GM19324 (cell line): ENCODE measurements at regions not wholly inside any gene's neighbourhood (a gene's known extent, or its start where the extent isn't known, plus 50 kb on each side); places are given as distances from the start of the nearest gene placed in this dataset.
"Not testable (repeated sequence)": the region's sequence is repeated elsewhere in the genome, so short reads cannot be mapped to it uniquely, and the experiment has no call there.

Source experiments
- ATAC-seq: cut with Tn5 transposase; IDR thresholded peaks from one replicate; pipeline ENCODE4 v1.9.1; 2021; ENCODE audit warnings: mild to moderate bottlenecking, moderate library complexity; ENCODE audit not compliant: unreplicated experiment, low FRiP score

- no peak for ATAC-seq
These were observed 616.1 kb downstream of the BCOR start for GRCh38 chrX:39481621-39482020.

- no peak for ATAC-seq
These were observed 613.3 kb downstream of the BCOR start for GRCh38 chrX:39484159-39485068.

DNA sequence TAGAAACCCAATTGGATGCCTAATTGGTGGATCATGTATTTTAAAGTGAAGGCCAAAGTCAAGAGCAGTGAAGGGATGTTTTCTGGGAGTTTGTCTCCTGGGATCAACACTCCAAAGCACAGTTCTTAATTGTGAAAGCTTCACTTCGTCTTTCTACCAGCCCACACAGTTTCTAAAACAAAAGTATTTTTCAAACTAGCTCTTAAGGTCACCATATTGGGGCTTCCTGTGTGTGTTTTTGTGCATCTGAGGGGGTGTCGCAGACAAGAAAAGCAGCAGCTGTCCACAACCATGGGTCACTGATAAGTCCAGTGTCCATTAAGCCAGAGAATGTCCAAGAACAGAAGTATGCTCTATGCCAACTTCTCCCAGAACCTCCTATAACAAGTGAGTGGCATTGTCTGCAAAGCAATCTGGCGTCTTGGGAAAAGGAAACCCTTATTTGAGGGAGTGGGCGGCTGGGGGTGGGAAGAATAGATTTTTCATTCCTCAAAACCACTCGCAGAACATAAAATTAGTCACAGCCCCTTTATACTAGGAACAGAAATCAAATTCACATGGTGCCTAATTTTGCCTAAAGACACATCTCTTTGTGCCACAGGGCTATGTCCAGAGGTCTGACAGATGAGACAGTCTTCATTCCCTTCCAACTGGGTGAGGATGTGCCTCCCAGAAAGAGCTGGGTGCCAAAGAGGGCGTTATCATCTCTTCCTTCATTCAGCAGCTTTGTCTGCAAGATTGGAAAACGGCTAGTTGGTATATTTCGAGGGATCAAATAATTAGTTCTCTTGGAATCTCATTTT is 610.4 kb downstream of the BCOR start:
- ATAC-seq: no peak

GRCh38 chrX:39487969-39488330 is 609.8 kb downstream of the BCOR start:
- no peak for ATAC-seq

DNA sequence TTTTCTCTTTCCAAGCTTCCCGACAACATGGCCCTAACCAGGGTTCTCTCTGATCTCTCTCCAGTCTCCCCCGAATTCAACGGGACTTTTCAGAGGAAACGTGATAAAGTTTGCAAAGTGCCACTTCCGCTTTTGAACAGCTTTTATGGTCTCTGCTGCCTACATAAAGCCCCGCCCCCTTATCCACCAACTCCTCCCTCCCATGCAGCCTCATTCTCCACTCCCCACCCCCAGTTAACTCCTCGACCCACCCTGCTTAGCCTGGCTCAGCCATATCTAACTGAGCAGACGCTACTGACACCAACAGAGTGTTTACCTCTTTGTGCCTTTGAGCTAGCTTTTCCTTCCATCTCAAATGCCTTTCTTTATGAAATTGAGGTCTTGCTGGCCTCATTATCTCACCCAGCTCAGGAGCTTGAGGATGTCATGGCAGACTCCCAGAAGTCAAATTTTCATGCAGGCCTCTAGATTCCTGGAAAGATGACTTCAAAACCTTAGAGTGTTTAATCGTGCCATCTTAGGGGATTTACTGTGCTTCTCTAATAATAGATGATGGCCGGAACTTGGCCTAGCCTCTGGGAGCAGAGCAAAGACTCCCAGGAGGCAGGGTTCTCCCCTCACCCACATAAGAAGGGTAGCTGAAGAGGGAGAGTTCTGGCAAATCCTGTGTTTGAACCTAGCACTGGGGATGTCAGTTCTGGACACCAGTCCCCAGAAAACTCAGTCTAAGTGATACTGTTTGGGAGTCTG is 606.0 kb downstream of the BCOR start:
- no peak for ATAC-seq

DNA sequence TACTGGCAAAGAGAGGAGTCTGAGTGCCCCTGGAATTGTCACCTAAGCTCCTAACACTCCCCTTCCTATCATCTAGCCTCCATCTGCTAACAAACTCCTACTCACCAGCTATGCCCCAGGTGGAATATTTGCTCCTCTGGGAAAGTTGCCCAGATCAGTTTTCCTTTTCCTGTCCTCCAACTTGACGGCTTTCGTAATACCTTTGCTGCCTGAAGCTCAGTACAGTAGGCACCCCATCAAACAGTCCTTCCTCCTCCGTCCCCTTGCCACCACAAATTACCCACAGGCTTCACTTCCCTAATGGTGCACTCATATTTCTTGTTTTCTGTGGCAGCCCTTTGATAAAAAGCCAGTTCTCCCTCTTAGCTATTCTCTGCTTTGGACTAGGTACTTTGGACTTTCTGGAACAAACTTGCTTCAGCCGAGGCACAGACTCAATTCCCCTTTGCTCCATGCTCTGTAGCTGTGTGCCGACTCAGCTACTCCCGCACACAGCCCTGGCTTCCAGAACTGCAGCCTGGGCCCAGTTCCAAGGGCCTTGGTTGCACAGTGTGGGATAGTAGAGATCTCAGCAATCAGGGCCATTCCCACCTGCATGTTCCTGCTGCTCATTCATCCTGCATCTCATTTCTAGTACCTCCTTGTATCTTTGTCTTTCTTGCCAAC is 605.1 kb downstream of the BCOR start:
- ATAC-seq: no peak

GRCh38 chrX:39493168-39493567 is 604.6 kb downstream of the BCOR start:
- no peak for ATAC-seq

- ATAC-seq: not testable (repeated sequence)
These were observed 600.6 kb downstream of the BCOR start for GRCh38 chrX:39497117-39497516.

DNA sequence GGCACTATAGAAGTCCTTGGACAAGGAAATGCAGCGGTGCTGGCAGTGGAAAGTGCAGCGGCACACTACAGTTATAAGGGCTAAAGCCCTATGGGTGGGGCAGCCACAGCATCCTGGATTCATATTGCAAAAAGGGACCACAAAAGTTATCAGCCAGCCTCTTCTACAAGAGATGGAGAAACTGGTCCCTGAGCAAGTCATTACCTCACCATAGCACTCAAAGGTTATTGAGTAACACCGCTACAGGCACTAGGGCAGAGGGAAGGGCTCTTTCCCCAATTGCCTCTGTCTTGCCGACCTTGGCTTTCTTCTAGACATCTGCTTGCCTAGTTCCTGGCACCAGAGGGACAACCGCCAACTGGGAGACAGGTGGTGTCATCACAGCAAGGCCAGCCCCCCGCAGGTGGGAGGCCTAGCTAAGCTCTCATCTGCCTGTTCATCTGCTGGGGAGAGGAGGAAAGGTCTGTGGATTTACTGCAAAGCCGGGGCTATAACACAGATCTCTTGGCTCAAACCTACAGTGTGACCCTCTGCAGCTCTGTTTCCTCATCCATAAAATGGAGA is 600.0 kb downstream of the BCOR start:
- no peak for ATAC-seq

- ATAC-seq: no peak
These were observed 597.8 kb downstream of the BCOR start for GRCh38 chrX:39499996-39500395.

- ATAC-seq: no peak
These were observed 595.9 kb downstream of the BCOR start for GRCh38 chrX:39501822-39502221.

DNA sequence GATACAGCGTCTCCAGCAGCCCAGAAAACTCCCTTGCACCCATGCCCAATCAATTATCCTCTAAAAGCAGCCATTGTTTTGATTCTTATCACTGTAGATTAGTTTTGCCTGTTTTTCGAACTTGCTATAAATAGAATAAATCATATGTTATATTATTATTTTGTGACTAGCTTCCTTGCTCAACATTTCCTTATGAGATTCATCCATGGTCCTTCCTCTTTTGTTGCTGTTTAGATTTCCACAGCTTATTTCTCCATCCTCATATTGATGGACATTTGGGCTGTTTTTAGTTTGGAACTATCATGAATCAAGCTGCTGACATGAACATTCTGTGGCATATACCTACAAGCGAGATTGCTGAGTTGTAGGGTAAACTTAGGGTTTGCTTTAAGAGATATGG is 595.3 kb downstream of the BCOR start:
- no peak for ATAC-seq

- no peak for ATAC-seq
These were observed 593.5 kb downstream of the BCOR start for GRCh38 chrX:39504227-39504626.

DNA sequence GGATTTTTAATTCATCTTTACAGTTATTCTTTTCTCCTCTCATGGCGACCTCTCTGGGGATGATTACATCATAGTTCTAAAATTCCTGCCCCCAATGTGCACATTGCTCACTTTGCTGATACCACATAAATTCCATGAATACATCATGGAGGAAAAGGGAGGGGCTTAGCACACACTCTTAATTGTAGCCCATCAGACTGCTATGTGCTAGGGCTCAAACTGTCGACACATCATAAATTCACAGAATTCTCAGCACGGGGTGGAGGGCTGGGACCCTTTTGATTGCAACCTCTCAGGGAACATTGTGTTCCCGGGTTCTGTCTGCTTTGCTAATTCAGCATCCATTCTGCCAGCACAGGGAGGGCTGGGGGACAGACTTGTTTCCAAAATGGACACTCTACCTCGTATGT is 592.9 kb downstream of the BCOR start:
- ATAC-seq: no peak

DNA sequence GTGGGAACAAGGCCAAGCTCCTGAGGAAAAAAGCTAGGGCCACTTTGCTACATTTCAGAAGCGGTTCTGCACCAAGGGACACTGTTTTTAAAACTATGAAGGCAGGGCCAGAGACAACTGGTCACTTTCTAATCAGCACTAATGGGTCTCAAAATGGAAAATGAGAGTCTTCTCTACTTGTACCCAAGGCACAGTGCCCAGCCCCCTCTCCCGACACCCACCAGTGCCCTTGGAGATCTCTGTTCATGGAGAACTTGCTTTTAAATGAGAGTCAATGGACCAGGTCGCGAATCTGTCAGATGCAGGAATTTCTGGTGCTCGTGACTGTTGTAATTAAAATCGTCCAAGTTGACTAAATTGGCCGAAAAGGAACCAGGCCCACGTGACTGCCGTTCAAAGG is 591.6 kb downstream of the BCOR start:
- no peak for ATAC-seq

DNA sequence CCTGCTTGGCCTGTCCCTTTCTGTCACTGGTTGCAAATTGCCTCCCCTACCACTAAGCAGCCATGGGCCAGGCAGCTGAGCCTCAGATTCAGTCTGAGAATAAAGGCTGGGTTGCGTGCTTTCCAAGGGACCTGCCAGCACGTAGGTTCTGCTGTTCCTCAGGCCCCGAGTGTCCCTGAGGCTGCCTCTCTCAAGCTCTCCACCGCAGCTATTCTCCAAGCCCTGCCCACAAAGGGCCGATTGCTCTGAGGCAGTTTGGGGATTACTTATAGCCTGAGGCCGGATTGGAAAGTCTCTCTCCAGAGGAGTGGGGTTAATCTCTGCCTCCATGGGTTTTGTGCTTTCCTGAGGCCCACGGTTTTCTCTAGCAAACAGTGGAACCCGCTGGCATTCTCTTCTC is 590.7 kb downstream of the BCOR start:
- no peak for ATAC-seq

DNA sequence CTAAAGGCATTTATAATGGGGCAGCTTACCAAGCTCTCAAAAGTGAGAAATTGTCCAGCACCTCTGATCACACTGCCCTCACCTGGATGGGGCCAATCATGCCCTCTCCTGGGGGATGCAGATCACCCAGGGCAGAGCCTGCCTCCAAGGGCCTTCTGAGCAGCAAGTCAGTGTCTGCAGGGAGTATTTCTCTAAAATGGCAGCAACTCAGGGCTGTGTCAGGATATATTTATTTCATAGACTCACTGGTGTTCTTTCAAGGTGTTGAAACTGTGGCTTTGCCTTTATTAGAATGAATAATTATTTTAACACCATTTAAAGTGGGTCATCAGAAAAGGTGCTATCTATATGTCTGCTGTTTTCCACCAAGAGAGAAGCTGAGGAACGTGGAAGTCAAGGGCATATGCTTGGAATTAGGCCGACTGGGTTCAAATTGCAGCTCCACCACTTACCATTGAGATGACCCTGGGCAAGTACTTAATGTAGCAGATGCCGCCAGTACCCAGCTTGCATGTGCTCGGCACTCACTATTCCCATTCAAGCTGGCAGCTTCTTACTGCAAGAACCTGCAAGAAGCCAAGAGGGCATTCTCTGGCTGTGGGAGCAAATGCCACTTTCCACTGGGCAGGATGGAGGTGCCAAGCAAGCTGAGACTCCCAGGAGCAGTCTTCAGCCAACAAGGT is 590.0 kb downstream of the BCOR start:
- no peak for ATAC-seq

DNA sequence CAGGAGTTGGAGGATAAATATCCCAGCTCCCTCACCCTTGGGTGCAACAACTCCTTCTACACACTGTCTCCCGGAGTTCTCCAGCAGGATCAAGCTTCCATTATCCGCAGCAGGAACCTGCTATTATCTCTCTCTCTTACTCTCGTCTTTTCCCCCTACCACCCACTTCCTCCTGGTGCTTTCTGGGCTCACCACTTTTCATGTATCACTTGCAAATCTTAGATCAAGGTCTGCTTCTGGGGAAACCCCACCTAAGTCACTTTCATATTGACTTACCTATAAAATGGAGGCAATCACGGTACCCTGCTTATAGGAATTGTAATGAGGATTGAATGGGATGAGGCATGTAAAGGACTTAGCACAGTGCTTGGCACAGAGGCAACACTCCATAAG is 589.5 kb downstream of the BCOR start:
- no peak for ATAC-seq

DNA sequence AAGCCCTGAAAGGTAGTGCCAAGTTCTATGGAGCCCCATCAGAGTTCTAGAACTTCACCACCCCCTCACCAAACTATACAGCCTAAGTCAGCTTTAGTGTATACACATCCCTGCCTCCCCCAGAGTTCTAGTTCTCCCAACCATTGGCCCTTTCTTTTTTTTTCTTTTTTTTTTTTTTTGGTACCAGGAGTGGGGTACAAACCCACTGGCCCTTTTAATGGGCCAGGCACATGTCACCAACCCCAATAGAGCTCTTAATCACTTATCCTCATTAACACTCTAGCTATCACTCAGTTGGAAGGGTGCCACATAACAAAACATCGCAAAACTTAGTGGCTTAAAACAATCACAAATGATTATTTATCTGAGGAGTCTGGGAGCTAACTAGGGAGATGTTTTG is 588.6 kb downstream of the BCOR start:
- no peak for ATAC-seq

DNA sequence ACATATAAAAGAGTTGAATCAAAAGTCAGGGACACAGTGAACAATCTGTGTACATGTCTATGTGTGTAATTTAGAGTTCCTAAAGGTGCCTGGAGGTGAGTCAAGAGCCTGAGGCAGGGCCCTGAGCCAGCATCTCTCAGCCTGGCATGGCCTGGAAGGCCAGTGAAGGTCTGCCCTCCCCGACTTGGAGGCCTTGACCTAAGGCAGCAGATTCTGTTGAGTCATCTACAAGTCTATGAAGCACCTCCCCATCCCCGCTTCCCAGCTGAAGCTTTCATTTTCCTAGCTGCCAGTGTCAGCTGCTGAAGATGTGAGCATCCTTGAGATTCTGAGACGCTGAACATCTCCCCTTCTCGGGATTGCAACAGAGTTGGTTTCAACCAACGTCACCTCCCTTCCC is 583.9 kb downstream of the BCOR start:
- ATAC-seq: no peak
